ENCODE measurements at regions not wholly inside any gene's neighbourhood (a gene's known extent, or its start where the extent isn't known, plus 50 kb on each side); places are given as distances from the start of the nearest gene placed in this dataset.

DNA sequence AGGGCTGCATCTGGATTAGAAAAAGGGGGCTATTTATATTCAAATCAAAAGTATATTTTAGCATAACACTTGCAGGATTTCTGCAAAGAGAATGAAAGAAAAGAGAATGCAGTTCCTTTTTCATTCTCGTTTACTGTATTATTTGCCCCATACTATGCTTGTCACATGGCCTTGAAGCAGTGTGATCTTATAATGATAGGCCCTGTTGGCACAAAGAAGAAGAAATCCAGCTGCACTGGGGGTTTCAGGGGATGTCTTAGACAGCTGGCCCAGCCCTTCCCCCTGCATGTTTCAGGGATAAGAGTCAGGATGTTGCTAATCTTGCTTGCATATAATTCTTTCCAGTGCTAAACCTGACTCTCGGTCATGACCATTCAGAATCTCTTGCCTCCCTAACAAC, 369.5 kb downstream of the SEC16B start:
- no peaks in the 10 kb centered on the region for H3K9me3 ChIP-seq (ENCODE audit: insufficient read depth, low read depth, low read length)
- no peak overlapping the region for H3K9ac ChIP-seq (ENCODE audit: low read depth, low read length, poor library complexity, severe bottlenecking)
- no peaks in the 10 kb centered on the region for H3K79me2 ChIP-seq (ENCODE audit: insufficient read depth, low read length)
- no peaks in the 10 kb centered on the region for H4K20me1 ChIP-seq (ENCODE audit: insufficient read depth, low read length, poor library complexity, severe bottlenecking)
- H2AFZ ChIP-seq (ENCODE audit: low read length): no peak overlapping the region
- TF ChIP-seq, protein P1, sequence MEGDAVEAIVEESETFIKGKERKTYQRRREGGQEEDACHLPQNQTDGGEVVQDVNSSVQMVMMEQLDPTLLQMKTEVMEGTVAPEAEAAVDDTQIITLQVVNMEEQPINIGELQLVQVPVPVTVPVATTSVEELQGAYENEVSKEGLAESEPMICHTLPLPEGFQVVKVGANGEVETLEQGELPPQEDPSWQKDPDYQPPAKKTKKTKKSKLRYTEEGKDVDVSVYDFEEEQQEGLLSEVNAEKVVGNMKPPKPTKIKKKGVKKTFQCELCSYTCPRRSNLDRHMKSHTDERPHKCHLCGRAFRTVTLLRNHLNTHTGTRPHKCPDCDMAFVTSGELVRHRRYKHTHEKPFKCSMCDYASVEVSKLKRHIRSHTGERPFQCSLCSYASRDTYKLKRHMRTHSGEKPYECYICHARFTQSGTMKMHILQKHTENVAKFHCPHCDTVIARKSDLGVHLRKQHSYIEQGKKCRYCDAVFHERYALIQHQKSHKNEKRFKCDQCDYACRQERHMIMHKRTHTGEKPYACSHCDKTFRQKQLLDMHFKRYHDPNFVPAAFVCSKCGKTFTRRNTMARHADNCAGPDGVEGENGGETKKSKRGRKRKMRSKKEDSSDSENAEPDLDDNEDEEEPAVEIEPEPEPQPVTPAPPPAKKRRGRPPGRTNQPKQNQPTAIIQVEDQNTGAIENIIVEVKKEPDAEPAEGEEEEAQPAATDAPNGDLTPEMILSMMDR (conservative IDR thresholded peaks at IDR 0.05; ENCODE audit: low read length): no peak
- no peak for TF ChIP-seq EZH2phosphoT487 (IDR thresholded peaks at IDR 0.05; ENCODE audit: borderline replicate concordance)
- H3K36me3 ChIP-seq (ENCODE audit: insufficient read depth, low read length): no peaks in the 10 kb centered on the region
- no peaks in the 10 kb centered on the region for H3K27me3 ChIP-seq (ENCODE audit: insufficient read depth, low read length, poor library complexity, severe bottlenecking)
- H3K9me2 ChIP-seq (replicated peaks; ENCODE audit: low read depth, low read length): no peaks in the 10 kb centered on the region
- H3F3A ChIP-seq (ENCODE audit: low read depth): no peaks in the 10 kb centered on the region
- no peaks in the 10 kb centered on the region for H3K4me1 ChIP-seq (ENCODE audit: insufficient read depth, low read length, poor library complexity, severe bottlenecking)
- no peak overlapping the region for H3K4me3 ChIP-seq (ENCODE audit: low read length, poor library complexity, severe bottlenecking)
- H3K4me2 ChIP-seq (ENCODE audit: low read depth, low read length, poor library complexity, severe bottlenecking): no peak overlapping the region

DNA sequence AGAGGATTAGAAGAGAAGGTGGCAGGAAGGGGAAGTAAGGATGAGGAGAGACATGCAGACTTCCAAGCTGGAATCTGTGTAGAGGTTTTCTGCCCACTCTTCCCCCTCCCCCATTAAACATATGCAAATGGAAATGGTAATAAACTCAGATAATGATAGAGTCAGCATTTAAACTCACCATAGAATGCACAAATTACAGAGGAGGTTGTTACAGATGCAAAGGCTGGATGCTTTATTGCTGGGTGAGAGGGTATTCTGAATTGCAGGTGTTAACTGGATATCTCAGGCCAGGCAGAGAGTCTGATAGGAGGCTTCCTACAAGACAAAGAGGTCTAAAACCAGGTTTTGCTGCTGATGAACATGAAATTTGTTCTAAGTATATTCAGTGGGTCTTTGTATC, 372.5 kb downstream of the SEC16B start:
- Histone ChIP-seq H3K9ac (ENCODE audit: low read depth, low read length, poor library complexity, severe bottlenecking) (no peak overlapping the region), H3K79me2 (ENCODE audit: insufficient read depth, low read length) (no peaks in the 10 kb centered on the region), H3K4me3 (ENCODE audit: low read length, poor library complexity, severe bottlenecking) (no peak overlapping the region), H3K9me3 (ENCODE audit: insufficient read depth, low read depth, low read length) (no peaks in the 10 kb centered on the region), H3K9me2 (replicated peaks; ENCODE audit: low read depth, low read length) (no peaks in the 10 kb centered on the region), H3K4me2 (ENCODE audit: low read depth, low read length, poor library complexity, severe bottlenecking) (no peak overlapping the region), H4K20me1 (ENCODE audit: insufficient read depth, low read length, poor library complexity, severe bottlenecking) (no peaks in the 10 kb centered on the region), H2AFZ (ENCODE audit: low read length) (no peak overlapping the region), H3K36me3 (ENCODE audit: insufficient read depth, low read length) (no peaks in the 10 kb centered on the region), H3F3A (ENCODE audit: low read depth) (no peaks in the 10 kb centered on the region), H3K4me1 (ENCODE audit: insufficient read depth, low read length, poor library complexity, severe bottlenecking) (no peaks in the 10 kb centered on the region), H3K27me3 (ENCODE audit: insufficient read depth, low read length, poor library complexity, severe bottlenecking) (no peaks in the 10 kb centered on the region)
- TF ChIP-seq EZH2phosphoT487 (IDR thresholded peaks at IDR 0.05; ENCODE audit: borderline replicate concordance): no peak
- TF ChIP-seq, protein P1 (conservative IDR thresholded peaks at IDR 0.05; ENCODE audit: low read length): no peak

DNA sequence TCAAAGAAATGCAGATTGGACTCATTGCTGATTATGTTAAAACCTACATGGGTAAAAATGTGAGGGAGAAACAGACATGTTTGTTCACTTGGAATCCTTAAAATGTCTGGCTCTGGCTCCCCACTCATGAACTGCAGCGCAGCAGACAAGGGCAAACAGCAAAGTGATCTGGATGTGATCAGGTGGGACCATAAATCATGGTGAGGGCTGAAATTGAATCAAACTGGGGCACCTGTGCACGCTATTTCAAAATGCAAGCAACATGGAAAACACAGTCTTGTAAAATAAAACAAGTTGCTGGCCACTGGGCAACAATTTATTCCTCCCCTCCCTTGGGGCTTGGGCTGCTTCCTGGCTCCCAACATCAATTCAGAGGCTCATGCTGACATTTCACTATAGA, 373.4 kb downstream of the SEC16B start:
- no peaks in the 10 kb centered on the region for H3K9me3 ChIP-seq (ENCODE audit: insufficient read depth, low read depth, low read length)
- TF ChIP-seq EZH2phosphoT487 (IDR thresholded peaks at IDR 0.05; ENCODE audit: borderline replicate concordance): no peak
- TF ChIP-seq, protein P1 (conservative IDR thresholded peaks at IDR 0.05; ENCODE audit: low read length): no peak
- no peak overlapping the region for H3K9ac ChIP-seq (ENCODE audit: low read depth, low read length, poor library complexity, severe bottlenecking)
- no peak overlapping the region for H2AFZ ChIP-seq (ENCODE audit: low read length)
- H3K9me2 ChIP-seq (replicated peaks; ENCODE audit: low read depth, low read length): no peaks in the 10 kb centered on the region
- no peaks in the 10 kb centered on the region for H3K36me3 ChIP-seq (ENCODE audit: insufficient read depth, low read length)
- H3K4me1 ChIP-seq (ENCODE audit: insufficient read depth, low read length, poor library complexity, severe bottlenecking): no peaks in the 10 kb centered on the region
- no peak overlapping the region for H3K4me2 ChIP-seq (ENCODE audit: low read depth, low read length, poor library complexity, severe bottlenecking)
- no peaks in the 10 kb centered on the region for H3K27me3 ChIP-seq (ENCODE audit: insufficient read depth, low read length, poor library complexity, severe bottlenecking)
- no peaks in the 10 kb centered on the region for H3F3A ChIP-seq (ENCODE audit: low read depth)
- no peaks in the 10 kb centered on the region for H3K79me2 ChIP-seq (ENCODE audit: insufficient read depth, low read length)
- no peaks in the 10 kb centered on the region for H4K20me1 ChIP-seq (ENCODE audit: insufficient read depth, low read length, poor library complexity, severe bottlenecking)
- no peak overlapping the region for H3K4me3 ChIP-seq (ENCODE audit: low read length, poor library complexity, severe bottlenecking)
